Stimulated activated CD8-positive, alpha-beta memory T cell treated with anti-CD3 and anti-CD28 coated beads, Interleukin-12 subunit alpha, Interleukin-12 subunit beta, amount 100 ng/mL, for 1 hour (primary cell): ENCODE measurements at regions not wholly inside any gene's neighbourhood (a gene's known extent, or its start where the extent isn't known, plus 50 kb on each side); places are given as distances from the start of the nearest gene placed in this dataset.
A peak's percentile ranks its signal among the peaks of the same experiment; 100 is the strongest.
"Not testable (repeated sequence)": the region's sequence is repeated elsewhere in the genome, so short reads cannot be mapped to it uniquely, and the experiment has no call there.

Experiments used
- DNase-seq: peaks from one replicate; pipeline ENCODE4 v3.0.0-alpha.2; 2020; ENCODE audit warnings: low read depth

DNA sequence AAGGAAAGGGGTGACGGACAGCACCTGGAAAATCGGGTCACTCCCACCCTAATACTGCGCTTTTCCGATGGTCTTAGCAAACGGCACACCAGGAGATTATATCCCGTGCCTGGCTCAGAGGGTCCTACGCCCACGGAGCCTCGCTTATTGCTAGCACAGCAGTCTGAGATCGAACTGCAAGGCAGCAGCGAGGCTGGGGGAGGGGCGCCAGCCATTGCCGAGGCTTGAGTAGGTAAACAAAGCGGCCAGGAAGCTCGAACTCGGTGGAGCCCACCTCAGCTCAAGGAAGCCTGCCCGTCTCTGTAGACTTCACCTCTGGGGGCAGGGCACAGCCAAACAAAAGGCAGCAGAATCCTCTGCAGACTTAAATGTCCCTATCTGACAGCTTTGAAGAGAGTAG, 91.5 kb upstream of the MBIP start:
- DNase-seq = not testable (repeated sequence)

DNA sequence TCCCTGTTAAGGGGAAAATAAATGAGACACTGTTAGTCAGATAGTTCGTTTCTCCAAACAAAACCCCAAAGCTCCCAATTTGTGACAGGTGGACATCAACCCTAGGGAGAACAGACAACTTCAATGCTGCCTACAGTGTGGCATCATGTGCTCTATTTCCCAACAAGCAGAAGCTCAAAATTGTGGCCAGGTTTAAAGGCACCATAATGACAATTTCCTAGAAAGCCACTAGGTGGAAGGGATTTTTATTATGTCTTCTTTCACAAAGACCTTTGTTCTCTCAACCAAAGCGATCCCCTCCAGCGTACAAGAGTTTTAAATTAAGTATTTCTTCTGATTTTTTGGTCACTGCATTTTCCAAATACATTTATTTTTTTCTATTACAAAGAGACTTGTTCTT, 88.0 kb upstream of the MBIP start:
- no peak for DNase-seq

DNA sequence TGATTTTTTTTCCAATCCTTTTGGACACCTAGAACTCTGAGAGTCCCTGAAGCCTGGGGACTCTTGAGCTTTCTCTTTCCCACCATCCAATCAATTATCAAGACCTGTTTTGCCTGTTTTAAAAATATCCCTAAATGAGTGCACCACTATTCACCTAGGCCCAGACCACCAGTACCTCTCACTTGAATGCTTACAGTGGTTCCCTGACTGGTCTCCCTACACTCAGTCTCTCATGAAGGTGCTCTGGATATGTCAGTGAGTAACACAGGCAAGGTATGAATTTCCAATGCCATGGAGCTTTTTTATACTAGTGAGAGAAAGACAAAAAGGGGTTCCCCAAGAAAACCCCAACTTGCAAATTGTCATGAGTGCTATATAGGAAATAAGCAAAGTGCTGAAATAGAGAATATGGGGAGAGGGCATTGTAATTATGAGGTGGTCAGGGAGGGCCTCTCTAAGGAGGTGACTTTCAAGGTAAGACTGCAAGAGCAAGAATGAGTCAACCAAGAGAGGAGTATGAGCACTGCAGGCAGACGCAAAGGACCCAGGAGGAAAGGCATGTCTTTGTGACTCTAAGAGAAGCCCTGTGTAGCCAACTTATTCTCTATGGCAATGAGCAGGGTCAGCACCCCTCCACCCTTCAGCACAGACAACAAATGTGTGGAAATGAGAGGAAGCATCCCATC, 85.3 kb upstream of the MBIP start:
- no peak for DNase-seq

DNA sequence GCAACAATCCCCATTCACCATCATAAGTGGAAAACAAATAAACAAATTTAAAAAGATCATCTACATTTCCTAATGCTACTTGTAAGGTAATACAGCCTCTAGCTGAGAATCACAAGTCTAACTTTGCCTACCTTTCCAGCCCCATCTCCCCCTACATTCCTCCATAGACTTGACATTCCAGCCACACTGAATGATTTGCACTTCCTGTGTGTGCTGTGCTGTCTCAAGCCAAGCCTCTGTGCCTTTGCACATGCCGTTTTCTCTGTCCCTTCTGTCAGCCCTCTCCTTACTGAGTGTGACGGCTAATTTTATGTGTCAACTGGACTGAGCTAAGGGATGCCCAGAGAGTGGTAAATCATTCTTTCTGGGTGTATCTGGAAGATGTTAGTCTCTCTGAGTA, 82.4 kb upstream of the MBIP start:
- no peak for DNase-seq

DNA sequence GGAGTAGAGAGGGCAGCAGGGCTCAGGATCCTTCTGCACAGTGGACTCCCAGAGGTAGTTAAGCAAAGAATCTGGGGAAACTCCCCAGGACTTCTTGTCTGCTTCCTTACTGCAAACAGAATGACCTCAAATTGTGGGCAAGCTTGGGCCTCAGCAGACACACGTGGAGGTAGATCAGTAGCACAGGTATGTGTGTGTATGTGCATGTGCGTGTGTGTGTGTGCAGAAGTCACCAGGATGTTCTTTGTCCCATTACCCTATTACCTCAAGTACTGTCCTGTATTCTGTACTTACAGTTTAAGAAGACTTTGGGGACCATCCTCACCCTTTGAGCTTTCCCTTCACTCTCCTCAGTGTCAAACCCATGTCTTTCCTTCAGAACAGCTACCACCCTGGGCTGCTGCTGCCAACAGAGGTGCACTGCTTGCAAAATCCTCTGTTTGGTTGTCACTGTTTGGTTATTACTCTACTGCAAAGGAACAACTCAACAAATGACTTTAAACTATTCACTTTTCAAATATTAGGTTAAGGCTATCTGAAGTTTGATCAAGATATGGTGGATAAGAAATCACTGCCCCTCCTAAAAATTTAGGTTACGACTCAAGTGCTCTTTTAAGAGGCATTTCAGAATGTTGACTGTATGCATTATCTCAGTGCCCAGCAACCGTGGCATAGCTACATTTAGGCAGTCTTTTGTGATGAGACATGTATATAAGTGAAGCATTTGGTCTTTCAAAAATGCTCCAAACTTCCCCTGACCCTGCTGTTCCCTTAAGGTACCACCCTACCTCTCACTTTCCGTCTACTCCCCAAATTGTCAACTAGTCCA, 78.2 kb upstream of the MBIP start:
- DNase-seq = no peak

DNA sequence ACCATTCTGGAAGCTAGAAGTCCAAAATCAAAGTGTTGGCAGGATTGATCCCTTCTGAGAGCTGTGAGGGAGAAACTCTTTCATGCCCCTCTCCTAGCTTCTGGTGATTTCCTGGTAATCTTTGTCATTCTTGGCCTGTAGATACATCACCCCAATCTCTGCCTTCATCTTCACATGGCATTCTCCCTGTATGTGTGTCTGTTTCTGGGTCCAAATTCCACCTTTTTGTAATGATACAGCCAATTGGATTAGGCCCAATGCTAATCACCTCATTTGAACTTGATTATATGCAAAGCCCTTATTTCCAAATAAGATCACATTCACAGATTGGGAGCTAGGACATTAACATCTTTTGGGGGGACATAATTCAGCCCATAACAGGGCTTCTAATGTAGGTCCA, 76.9 kb upstream of the MBIP start:
- DNase-seq = no peak

GRCh38 chr14:36396798-36397197, 76.4 kb upstream of the MBIP start:
- DNase-seq = no peak

DNA sequence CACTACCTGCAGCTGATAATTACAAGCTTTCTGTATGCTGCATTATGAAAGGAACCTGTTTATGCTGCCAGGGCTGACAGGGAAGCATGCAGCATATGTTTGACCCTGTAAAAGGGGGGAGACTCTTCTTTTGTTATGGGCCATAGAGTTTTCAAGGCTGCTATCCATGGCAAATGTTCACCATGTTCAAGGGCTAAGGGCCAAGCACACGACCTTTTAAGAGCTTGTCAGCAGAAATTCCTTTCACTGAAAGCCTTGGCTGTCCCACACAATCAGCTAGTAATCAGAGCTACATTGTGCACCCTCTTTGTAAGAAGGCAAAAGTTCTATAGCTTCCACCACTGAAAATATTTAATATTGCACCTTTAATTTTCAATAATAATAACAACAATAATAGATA, 74.2 kb upstream of the MBIP start:
- DNase-seq = no peak

GRCh38 chr14:36390718-36391117, 70.3 kb upstream of the MBIP start:
- no peak for DNase-seq

DNA sequence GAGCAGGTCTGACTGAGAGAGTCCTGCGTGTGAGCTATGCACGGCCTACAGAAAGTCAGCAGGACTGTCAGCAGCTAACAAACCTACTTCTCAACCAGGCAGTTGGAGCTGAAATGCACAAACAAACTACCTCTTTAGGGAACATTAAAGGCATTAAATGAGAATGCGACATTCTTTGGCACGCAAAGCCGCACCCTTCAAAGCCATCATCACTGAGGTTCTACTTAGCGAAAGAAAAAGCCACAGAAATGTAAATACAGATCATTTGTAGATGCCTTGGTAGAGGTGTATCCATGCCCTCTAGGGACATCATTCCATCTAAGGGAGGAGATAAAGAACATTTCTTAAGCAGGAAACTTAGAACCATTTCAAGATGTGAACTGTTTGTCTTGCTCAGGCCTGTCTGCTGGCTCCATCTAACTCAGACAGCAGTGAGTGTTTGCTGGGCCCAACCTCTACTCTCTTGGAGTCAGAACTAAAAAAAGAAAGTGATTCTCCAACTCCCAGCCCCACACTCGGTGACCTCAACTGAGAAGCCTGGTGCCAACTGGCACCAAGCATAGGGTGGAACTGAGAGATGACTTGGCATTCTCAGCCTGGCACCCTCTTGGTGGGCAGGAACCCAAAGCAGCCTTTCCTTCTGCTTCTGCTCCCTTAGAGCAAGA, 63.5 kb upstream of the MBIP start:
- no peak for DNase-seq

DNA sequence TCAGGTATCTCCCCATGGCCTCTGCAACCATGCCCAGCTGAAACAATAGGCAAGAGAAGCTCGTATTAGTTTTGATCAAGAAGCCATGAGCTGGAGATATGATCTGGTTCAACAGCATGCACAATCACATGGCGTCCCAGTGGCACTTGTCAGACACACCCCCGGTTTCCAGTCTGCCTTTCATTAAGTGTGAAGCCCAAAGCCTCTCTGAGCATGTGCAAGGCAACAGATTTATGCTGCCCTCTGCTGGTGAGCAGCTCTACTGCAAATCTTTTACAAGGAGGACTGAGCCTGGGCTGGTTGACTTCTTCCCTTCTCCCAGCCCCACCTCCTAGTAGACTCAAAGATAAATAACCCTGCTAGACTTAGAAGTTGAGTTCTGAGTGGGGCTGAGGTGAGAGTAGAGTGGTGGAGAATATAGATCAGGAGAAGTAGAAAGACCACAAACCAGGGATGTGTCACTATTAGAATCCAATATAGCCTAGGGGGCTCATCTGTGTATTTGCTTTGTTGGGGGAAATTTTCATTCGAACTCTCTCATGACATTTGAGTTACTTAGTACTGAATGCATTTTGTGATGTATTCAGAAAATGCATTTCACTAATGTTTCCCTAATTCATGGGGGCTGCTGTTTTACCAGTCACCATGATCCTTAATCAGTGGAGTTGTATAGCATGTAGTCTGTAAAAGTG, 53.7 kb upstream of the MBIP start:
- DNase-seq = peak; percentile 47
